HEK293T (cell line): ENCODE measurements at regions not wholly inside any gene's neighbourhood (a gene's known extent, or its start where the extent isn't known, plus 50 kb on each side); places are given as distances from the start of the nearest gene placed in this dataset.

Experiments
- CTCF ChIA-PET: fragments of 350-600 bp; formaldehyde crosslinking; extraction: SDS; loops from one replicate; lab custom pipeline; 2021; ENCODE audit warnings: antibody characterized with exemption, inconsistent platforms; lab: Yijun Ruan, JAX
- POLR2A ChIA-PET: fragments of 350-600 bp; formaldehyde crosslinking; extraction: SDS; loops from one replicate; lab custom pipeline; 2020; ENCODE audit warnings: antibody characterized with exemption, inconsistent platforms; lab: Yijun Ruan, JAX
- DNase-seq: peaks from one replicate; pipeline ENCODE4 v3.0.0; 2012; ENCODE audit warnings: mixed read lengths; ENCODE audit errors: extremely low spot score
- ARNT ChIP-seq: fragments of 450-650 bp; IDR thresholded peaks from 2 replicates; pipeline ENCODE4 v1.6.1; 2017; ENCODE audit warnings: mild to moderate bottlenecking
- BHLHE40 ChIP-seq: fragments of 450-650 bp; IDR thresholded peaks from 2 replicates; pipeline ENCODE4 v1.6.1; 2016; ENCODE audit warnings: mild to moderate bottlenecking, moderate library complexity, borderline replicate concordance
- CTBP1 ChIP-seq: fragments of 450-650 bp; IDR thresholded peaks from 2 replicates; pipeline ENCODE4 v1.6.1; 2016; ENCODE audit warnings: borderline replicate concordance
- ELF4 ChIP-seq: fragments of 450-650 bp; IDR thresholded peaks from 2 replicates; pipeline ENCODE4 v1.6.1; 2017; ENCODE audit warnings: antibody characterized with exemption
- FOXA1 ChIP-seq: fragments of 450-650 bp; IDR thresholded peaks from 2 replicates; pipeline ENCODE4 v1.6.1; 2016; ENCODE audit warnings: mild to moderate bottlenecking
- FOXK2 ChIP-seq: fragments of 450-650 bp; IDR thresholded peaks from 2 replicates; pipeline ENCODE4 v1.6.1; 2016; ENCODE audit warnings: mild to moderate bottlenecking
- FOXM1 ChIP-seq: fragments of 450-650 bp; IDR thresholded peaks from 2 replicates; pipeline ENCODE4 v1.6.1; 2017; ENCODE audit warnings: mild to moderate bottlenecking, borderline replicate concordance
- HDGF ChIP-seq: fragments of 450-650 bp; IDR thresholded peaks from 2 replicates; pipeline ENCODE4 v1.6.1; 2017; ENCODE audit warnings: antibody characterized with exemption, borderline replicate concordance
- L3MBTL2 ChIP-seq: fragments of 450-650 bp; conservative IDR thresholded peaks from 2 replicates; pipeline ENCODE4 v1.6.1; 2016; ENCODE audit warnings: mild to moderate bottlenecking
- LEF1 ChIP-seq: fragments of 450-650 bp; IDR thresholded peaks from 2 replicates; pipeline ENCODE4 v1.6.1; 2017; ENCODE audit warnings: mild to moderate bottlenecking, borderline replicate concordance
- NFRKB ChIP-seq: fragments of 450-650 bp; IDR thresholded peaks from 2 replicates; pipeline ENCODE4 v1.6.1; 2016; ENCODE audit warnings: mild to moderate bottlenecking, moderate library complexity
- PKNOX1 ChIP-seq: fragments of 450-650 bp; IDR thresholded peaks from 2 replicates; pipeline ENCODE4 v1.6.1; 2016
- SP1 ChIP-seq: fragments of 450-650 bp; IDR thresholded peaks from 2 replicates; pipeline ENCODE4 v1.6.1; 2017
- SUZ12 ChIP-seq: fragments of 450-650 bp; IDR thresholded peaks from 2 replicates; pipeline ENCODE4 v1.6.1; 2016; ENCODE audit warnings: mild to moderate bottlenecking
- TARDBP ChIP-seq: fragments of 450-650 bp; IDR thresholded peaks from 2 replicates; pipeline ENCODE4 v1.6.1; 2016
- ZNF384 ChIP-seq: fragments of 450-650 bp; IDR thresholded peaks from 2 replicates; pipeline ENCODE4 v1.6.1; 2016

- ChIA-PET CTCF (no interaction called here), POLR2A (interaction anchor here (1.2 to 1.6 kb wide), 2 partner anchors 25 to 82 kb away, joined by 4 read pairs; no protein-coding TSS in a partner anchor)
- no peak for TF ChIP-seq ZNF384
- TF ChIP-seq L3MBTL2 = no peak
- no peak for TF ChIP-seq BHLHE40
- TF ChIP-seq ELF4 = no peak
- no peak for TF ChIP-seq LEF1
- no peak for TF ChIP-seq TARDBP
- no peak for TF ChIP-seq FOXM1
- TF ChIP-seq FOXA1 = no peak
- TF ChIP-seq FOXK2 = no peak
- no peak for DNase-seq
These were observed 139.0 kb upstream of the MKLN1 start for GRCh38 chr7:131188367-131189339.

- DNase-seq = no peak
- TF ChIP-seq L3MBTL2 = no peak
- no peak for TF ChIP-seq TARDBP
- no peak for TF ChIP-seq NFRKB
- TF ChIP-seq LEF1 = no peak
- no peak for TF ChIP-seq FOXM1
- ChIA-PET POLR2A (interaction anchor here (1.2 kb wide), 1 partner anchor 83 kb away, joined by 4 read pairs; no protein-coding TSS in a partner anchor), CTCF (no interaction called here)
These were observed 138.2 kb upstream of the MKLN1 start for GRCh38 chr7:131189488-131189887.

- DNase-seq = no peak
- TF ChIP-seq TARDBP (no peak), FOXA1 (no peak)
- CTCF ChIA-PET = no interaction called here
- POLR2A ChIA-PET = interaction anchor here (0.7 kb wide), 1 partner anchor 80 kb away, joined by 3 read pairs; no protein-coding TSS in a partner anchor
These were observed 137.5 kb upstream of the MKLN1 start for GRCh38 chr7:131190146-131190545.

- ChIA-PET CTCF (no interaction called here), POLR2A (interaction anchor here (0.7 kb wide), 1 partner anchor 80 kb away, joined by 3 read pairs; no protein-coding TSS in a partner anchor)
- no peak for DNase-seq
- TF ChIP-seq FOXM1 = no peak
- no peak for TF ChIP-seq BHLHE40
- TF ChIP-seq ELF4 = no peak
- TF ChIP-seq FOXK2 = no peak
- no peak for TF ChIP-seq LEF1
- TF ChIP-seq FOXA1 = no peak
- TF ChIP-seq HDGF = no peak
- no peak for TF ChIP-seq CTBP1
These were observed 137.1 kb upstream of the MKLN1 start for GRCh38 chr7:131190581-131190980.

- POLR2A ChIA-PET = no interaction called here
- DNase-seq = no peak
- CTCF ChIA-PET = interaction anchor here (0.7 kb wide), 1 partner anchor 1130 kb away, joined by 3 read pairs; no protein-coding TSS in a partner anchor
- TF ChIP-seq PKNOX1 = no peak
- no peak for TF ChIP-seq NFRKB
- no peak for TF ChIP-seq FOXM1
- no peak for TF ChIP-seq FOXK2
These were observed 133.4 kb upstream of the MKLN1 start for GRCh38 chr7:131194070-131194865.

GRCh38 chr7:131196803-131197202 is 130.9 kb upstream of the MKLN1 start:
- CTCF ChIA-PET = no interaction called here
- DNase-seq = no peak
- POLR2A ChIA-PET = no interaction called here
- TF ChIP-seq PKNOX1 = no peak
- TF ChIP-seq ELF4 = no peak
- TF ChIP-seq SUZ12 = no peak
- TF ChIP-seq FOXM1 = no peak
- TF ChIP-seq LEF1 = no peak
- no peak for TF ChIP-seq FOXA1
- no peak for TF ChIP-seq HDGF
- TF ChIP-seq ARNT = no peak
- no peak for TF ChIP-seq L3MBTL2

GRCh38 chr7:131197920-131198615 is 129.6 kb upstream of the MKLN1 start:
- TF ChIP-seq HDGF (no peak), FOXA1 (no peak), FOXM1 (no peak), ZNF384 (no peak), PKNOX1 (no peak), L3MBTL2 (no peak), CTBP1 (no peak), SUZ12 (no peak), LEF1 (no peak), TARDBP (no peak), NFRKB (no peak), ELF4 (no peak), BHLHE40 (no peak), FOXK2 (no peak), SP1 (no peak), ARNT (no peak)
- no peak for DNase-seq
- CTCF ChIA-PET = no interaction called here
- POLR2A ChIA-PET = no interaction called here
